Caco-2 (cell line): ENCODE measurements at regions not wholly inside any gene's neighbourhood (a gene's known extent, or its start where the extent isn't known, plus 50 kb on each side); places are given as distances from the start of the nearest gene placed in this dataset.
"Not testable (repeated sequence)": the region's sequence is repeated elsewhere in the genome, so short reads cannot be mapped to it uniquely, and the experiment has no call there.

ENCODE experiments used
- BruUV-seq: library from RNA; stranded (reverse); fragments of 400-500 nt; replicated peaks from 2 replicates; lab custom pipeline; 2021; lab: Mats Ljungman, UMichigan
- CTCF ChIA-PET: fragments of 300-600 bp; sonication (Branson Sonifier 250); formaldehyde crosslinking; loops from one replicate; lab custom pipeline; 2022; ENCODE audit warnings: antibody characterized with exemption; lab: Charles Lee
- POLR2A ChIA-PET: fragments of 300-600 bp; sonication (Branson Sonifier 250); formaldehyde crosslinking; loops from one replicate; lab custom pipeline; 2022; ENCODE audit warnings: antibody characterized with exemption; lab: Charles Lee
- DNase-seq, 2 experiments: peaks; one replicate each; pipeline versions ENCODE4 v3.0.0 to v3.0.0-alpha.2; 2020 to 2022
- H3K27me3 ChIP-seq: replicated peaks from 2 replicates; pipeline ENCODE4 v1.6.0; 2011; ENCODE audit warnings: low read length; ENCODE audit not compliant: control insufficient read depth, insufficient read depth
- H3K36me3 ChIP-seq: 2 replicates; pipeline ENCODE4 v1.5.1; 2011; ENCODE audit warnings: low read length; ENCODE audit not compliant: control insufficient read depth, insufficient read depth
- H3K4me1 ChIP-seq: fragments of 250-450 bp; sonication (Bioruptor Pico); 2 replicates; pipeline ENCODE4 v1.5.1; 2020; ENCODE audit warnings: mild to moderate bottlenecking
- H3K4me3 ChIP-seq: 2 replicates; pipeline ENCODE4 v1.5.1; 2011; ENCODE audit warnings: low read depth, mild to moderate bottlenecking, control low read depth, low read length
- H3K9me3 ChIP-seq: fragments of 250-450 bp; sonication (Bioruptor Pico); 2 replicates; pipeline ENCODE4 v1.5.1; 2020; ENCODE audit warnings: mild to moderate bottlenecking, moderate library complexity
- H3K27ac Mint-ChIP-seq: one replicate; pipeline ENCODE4 v1.8.0; 2022; ENCODE audit warnings: mixed read lengths; ENCODE audit not compliant: unreplicated experiment
- H3K27me3 Mint-ChIP-seq: one replicate; pipeline ENCODE4 v1.8.0; 2022; ENCODE audit warnings: mixed read lengths; ENCODE audit not compliant: insufficient read depth, unreplicated experiment
- H3K36me3 Mint-ChIP-seq: one replicate; pipeline ENCODE4 v1.8.0; 2022; ENCODE audit warnings: mild to moderate bottlenecking, mixed read lengths; ENCODE audit not compliant: insufficient read depth, unreplicated experiment
- H3K4me1 Mint-ChIP-seq: one replicate; pipeline ENCODE4 v1.8.0; 2022; ENCODE audit warnings: low read depth, mixed read lengths; ENCODE audit not compliant: unreplicated experiment
- H3K4me3 Mint-ChIP-seq: one replicate; pipeline ENCODE4 v1.8.0; 2022; ENCODE audit warnings: mild to moderate bottlenecking, moderate library complexity, mixed read lengths; ENCODE audit not compliant: unreplicated experiment
- H3K9me3 Mint-ChIP-seq: one replicate; pipeline ENCODE4 v1.8.0; 2022; ENCODE audit warnings: mixed read lengths; ENCODE audit not compliant: unreplicated experiment
- intact Hi-C: fragments of 100-400 bp; cut with micrococcal nuclease; formaldehyde crosslinking; loops from one replicate; pipeline ENCODE4 v1.10.0; 2022; ENCODE audit not compliant: unreplicated experiment
- TF ChIP-seq, protein P1 (sequence below), 2 experiments: fragments of 200-600 bp in 1 of 2; IDR thresholded peaks; 1 replicate in 1 of 2; 2 replicates in 1 of 2; pipeline versions ENCODE4 v1.5.1 to v1.8.0; 2011 to 2022; ENCODE audit warnings: antibody characterized with exemption in 1 of 2, control low read depth in 1 of 2, inconsistent platforms in 1 of 2, low read depth in 1 of 2, low read length in 1 of 2, mild to moderate bottlenecking in 1 of 2, moderate library complexity in 1 of 2; ENCODE audit not compliant: insufficient read depth in 1 of 2, severe bottlenecking in 1 of 2, unreplicated experiment in 1 of 2

DNA sequence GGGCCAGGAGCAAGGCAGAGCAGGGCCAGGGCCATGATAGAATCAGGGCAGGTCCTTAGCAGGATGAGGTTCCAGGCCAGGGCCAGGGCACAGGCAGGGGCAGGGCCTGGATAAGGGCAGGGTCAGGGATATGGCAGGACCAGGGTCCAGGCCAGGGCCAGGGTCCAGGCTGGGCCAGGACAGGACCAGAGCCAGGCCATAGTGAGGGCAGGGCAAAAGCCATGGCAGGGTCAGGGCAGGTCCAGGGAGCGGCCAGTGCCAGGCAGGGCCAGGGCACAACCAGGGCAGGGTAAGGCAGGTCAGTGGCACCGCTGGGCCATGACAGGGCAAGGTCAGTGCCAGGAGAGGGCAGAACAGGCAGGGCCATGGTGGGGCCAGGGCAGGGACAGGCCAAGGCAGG lies 152.2 kb downstream of the LIPI start:
- no peak overlapping the region for H3K4me3 Mint-ChIP-seq
- Histone ChIP-seq H3K27me3 (no peaks in the 10 kb centered on the region), H3K4me1 (no peaks in the 10 kb centered on the region), H3K9me3 (no peaks in the 10 kb centered on the region), H3K4me3 (no peak overlapping the region), H3K36me3 (no peaks in the 10 kb centered on the region; the same call in 1 of the 2 replicates)
- intact Hi-C loops = no loop called here
- DNase-seq = no peak
- H3K27me3 Mint-ChIP-seq = no peaks in the 10 kb centered on the region
- ChIA-PET CTCF (no interaction called here), POLR2A (no interaction called here)
- H3K4me1 Mint-ChIP-seq = no peaks in the 10 kb centered on the region
- H3K9me3 Mint-ChIP-seq = no peaks in the 10 kb centered on the region
- H3K27ac Mint-ChIP-seq = no peak overlapping the region
- TF ChIP-seq, protein P1, sequence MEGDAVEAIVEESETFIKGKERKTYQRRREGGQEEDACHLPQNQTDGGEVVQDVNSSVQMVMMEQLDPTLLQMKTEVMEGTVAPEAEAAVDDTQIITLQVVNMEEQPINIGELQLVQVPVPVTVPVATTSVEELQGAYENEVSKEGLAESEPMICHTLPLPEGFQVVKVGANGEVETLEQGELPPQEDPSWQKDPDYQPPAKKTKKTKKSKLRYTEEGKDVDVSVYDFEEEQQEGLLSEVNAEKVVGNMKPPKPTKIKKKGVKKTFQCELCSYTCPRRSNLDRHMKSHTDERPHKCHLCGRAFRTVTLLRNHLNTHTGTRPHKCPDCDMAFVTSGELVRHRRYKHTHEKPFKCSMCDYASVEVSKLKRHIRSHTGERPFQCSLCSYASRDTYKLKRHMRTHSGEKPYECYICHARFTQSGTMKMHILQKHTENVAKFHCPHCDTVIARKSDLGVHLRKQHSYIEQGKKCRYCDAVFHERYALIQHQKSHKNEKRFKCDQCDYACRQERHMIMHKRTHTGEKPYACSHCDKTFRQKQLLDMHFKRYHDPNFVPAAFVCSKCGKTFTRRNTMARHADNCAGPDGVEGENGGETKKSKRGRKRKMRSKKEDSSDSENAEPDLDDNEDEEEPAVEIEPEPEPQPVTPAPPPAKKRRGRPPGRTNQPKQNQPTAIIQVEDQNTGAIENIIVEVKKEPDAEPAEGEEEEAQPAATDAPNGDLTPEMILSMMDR (IDR thresholded peaks at IDR 0.05; ENCODE audit: insufficient read depth in 1 of 2, low read depth in 1 of 2, low read length in 1 of 2, severe bottlenecking in 1 of 2, unreplicated experiment in 1 of 2) = no peak
- BruUV-seq = no TSS peak
- no peaks in the 10 kb centered on the region for H3K36me3 Mint-ChIP-seq

GRCh38 chr21:14057841-14058481 lies 152.8 kb downstream of the LIPI start:
- peak overlapping the region; percentile 59 for H3K27ac Mint-ChIP-seq
- H3K4me3 ChIP-seq, H3K27me3 Mint-ChIP-seq, intact Hi-C loops, H3K9me3 ChIP-seq, H3K36me3 Mint-ChIP-seq, BruUV-seq, DNase-seq, H3K4me1 ChIP-seq, H3K4me1 Mint-ChIP-seq, H3K36me3 ChIP-seq, POLR2A ChIA-PET, H3K4me3 Mint-ChIP-seq, CTCF ChIA-PET, H3K9me3 Mint-ChIP-seq, H3K27me3 ChIP-seq: not testable (repeated sequence)

DNA sequence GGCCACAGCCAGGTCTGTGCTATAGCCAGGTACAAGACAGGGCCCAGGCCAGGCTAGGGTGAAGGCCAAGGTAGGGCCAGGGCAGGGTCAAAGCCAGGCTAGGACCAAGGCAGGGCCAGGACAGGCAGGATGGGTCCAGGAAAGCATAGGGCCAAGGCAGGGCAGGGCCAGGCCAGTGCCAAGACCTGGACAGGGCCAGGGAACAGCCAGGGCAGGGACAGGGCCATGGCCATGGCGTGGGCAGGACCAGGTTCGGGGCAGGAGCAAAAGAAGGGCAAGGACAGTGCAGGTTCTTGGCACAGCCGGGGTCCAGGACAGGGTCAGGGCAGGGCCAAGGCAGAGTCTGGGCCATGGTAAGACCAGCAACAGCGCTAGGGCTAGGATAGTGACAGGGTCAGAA lies 153.4 kb downstream of the LIPI start:
- TF ChIP-seq, protein P1 (IDR thresholded peaks at IDR 0.05; ENCODE audit: insufficient read depth in 1 of 2, low read depth in 1 of 2, low read length in 1 of 2, severe bottlenecking in 1 of 2, unreplicated experiment in 1 of 2) = no peak
- no peaks in the 10 kb centered on the region; the same call in 1 of the 2 replicates for H3K36me3 ChIP-seq
- no peak for DNase-seq
- ChIA-PET CTCF (no interaction called here), POLR2A (no interaction called here)
- H3K4me1 Mint-ChIP-seq = no peaks in the 10 kb centered on the region
- H3K4me3 ChIP-seq = no peak overlapping the region
- H3K27ac Mint-ChIP-seq = peak overlapping the region; percentile 59
- no peaks in the 10 kb centered on the region for H3K9me3 ChIP-seq
- H3K36me3 Mint-ChIP-seq = no peaks in the 10 kb centered on the region
- no TSS peak for BruUV-seq
- no peaks in the 10 kb centered on the region for H3K9me3 Mint-ChIP-seq
- intact Hi-C loops = no loop called here
- H3K27me3 ChIP-seq = no peaks in the 10 kb centered on the region
- no peaks in the 10 kb centered on the region for H3K4me1 ChIP-seq
- no peaks in the 10 kb centered on the region for H3K27me3 Mint-ChIP-seq
- H3K4me3 Mint-ChIP-seq = no peak overlapping the region
